GM18867 (cell line): ENCODE measurements at regions not wholly inside any gene's neighbourhood (a gene's known extent, or its start where the extent isn't known, plus 50 kb on each side); places are given as distances from the start of the nearest gene placed in this dataset.

Experiments
- ATAC-seq: cut with Tn5 transposase; IDR thresholded peaks from one replicate; pipeline ENCODE4 v1.9.1; 2021; ENCODE audit warnings: mild to moderate bottlenecking, moderate library complexity; ENCODE audit not compliant: unreplicated experiment

GRCh38 chr4:127579821-127580220, 52.9 kb upstream of the INTU start:
- no peak for ATAC-seq

GRCh38 chr4:127580300-127580699, 52.5 kb upstream of the INTU start:
- no peak for ATAC-seq

GRCh38 chr4:127580891-127581290, 51.9 kb upstream of the INTU start:
- no peak for ATAC-seq
